SK-N-SH (cell line): ENCODE measurements at regions not wholly inside any gene's neighbourhood (a gene's known extent, or its start where the extent isn't known, plus 50 kb on each side); places are given as distances from the start of the nearest gene placed in this dataset.

ENCODE experiments used
- CTCF ChIA-PET: fragments of 300-600, 350-600 bp; formaldehyde crosslinking; extraction: SDS; loops from one replicate; lab custom pipeline; 2021; lab: Yijun Ruan, JAX
- POLR2A ChIA-PET: fragments of 350-600 bp; sonication (Branson Sonifier 250); formaldehyde crosslinking; extraction: SDS; loops from one replicate; lab custom pipeline; 2020; ENCODE audit warnings: antibody characterized with exemption, inconsistent platforms; lab: Yijun Ruan, JAX
- DNase-seq: peaks from one replicate; pipeline ENCODE4 v3.0.0; 2012
- H2AFZ ChIP-seq: fragments of 200-600 bp; sonication (generic); 2 replicates; pipeline ENCODE4 v1.8.1; 2016; ENCODE audit warnings: antibody characterized with exemption, mild to moderate bottlenecking, low read depth
- H3F3A ChIP-seq: fragments of 200-600 bp; sonication (generic); replicated peaks from 2 replicates; pipeline ENCODE3; 2016; ENCODE audit warnings: antibody characterized with exemption, mild to moderate bottlenecking; ENCODE audit not compliant: insufficient read depth
- H3K27ac ChIP-seq, 2 experiments: fragments of 200-500 bp in 1 of 2; fragments of 200-600 bp in 1 of 2; sonication (Bioruptor generic) in 1 of 2; sonication (generic), shearing (Covaris generic) in 1 of 2; 2 replicates each; pipeline versions ENCODE4 v1.5.1 to v1.6.1; 2014 to 2016; ENCODE audit warnings: low read depth in 2 of 2, inconsistent platforms in 1 of 2, low read length in 1 of 2, mild to moderate bottlenecking in 1 of 2, mixed read lengths in 1 of 2
- H3K27me3 ChIP-seq: fragments of 200-600 bp; sonication (generic), shearing (Covaris generic); 2 replicates; pipeline ENCODE4 v1.6.1; 2016; ENCODE audit warnings: mixed run types; ENCODE audit not compliant: insufficient read depth
- H3K36me3 ChIP-seq, 2 experiments: fragments of 200-500 bp in 1 of 2; fragments of 200-600 bp in 1 of 2; sonication (Bioruptor generic) in 1 of 2; sonication (generic) in 1 of 2; replicated peaks in 1 of 2; 2 replicates each; pipeline versions ENCODE3 to v1.5.1; 2014 to 2016; ENCODE audit warnings: low read length in 1 of 2, mild to moderate bottlenecking in 1 of 2; ENCODE audit not compliant: insufficient read depth in 2 of 2, control insufficient read depth in 1 of 2
- H3K4me1 ChIP-seq, 2 experiments: fragments of 200-500 bp in 1 of 2; fragments of 200-600 bp in 1 of 2; sonication (Bioruptor generic) in 1 of 2; sonication (generic), shearing (Covaris generic) in 1 of 2; 2 replicates each; pipeline versions ENCODE4 v1.5.1 to v1.6.1; 2014 to 2016; ENCODE audit warnings: low read depth in 1 of 2, low read length in 1 of 2, mixed run types in 1 of 2; ENCODE audit not compliant: insufficient read depth in 2 of 2, control insufficient read depth in 1 of 2
- H3K4me2 ChIP-seq: fragments of 200-600 bp; sonication (generic), shearing (Covaris generic); 2 replicates; pipeline ENCODE4 v1.6.1; 2017; ENCODE audit warnings: mixed run types
- H3K4me3 ChIP-seq, 2 experiments: fragments of 200-500 bp in 1 of 2; fragments of 200-600 bp in 1 of 2; sonication (Bioruptor generic) in 1 of 2; sonication (generic), shearing (Covaris generic) in 1 of 2; 2 replicates each; pipeline versions ENCODE4 v1.5.1 to v1.8.1; 2014 to 2016; ENCODE audit warnings: low read depth in 2 of 2, inconsistent platforms in 1 of 2, low read length in 1 of 2, mild to moderate bottlenecking in 1 of 2, mixed read lengths in 1 of 2, moderate library complexity in 1 of 2
- H3K79me2 ChIP-seq: fragments of 200-600 bp; sonication (generic); 2 replicates; pipeline ENCODE4 v1.8.1; 2017; ENCODE audit warnings: mild to moderate bottlenecking; ENCODE audit not compliant: insufficient read depth
- H3K9ac ChIP-seq: fragments of 200-600 bp; sonication (generic); 2 replicates; pipeline ENCODE4 v1.6.1; 2017; ENCODE audit warnings: mixed run types
- H3K9me2 ChIP-seq: fragments of 200-600 bp; sonication (generic); 2 replicates; pipeline ENCODE4 v1.6.1; 2017; ENCODE audit warnings: mixed run types
- H3K9me3 ChIP-seq: fragments of 200-600 bp; sonication (generic); 2 replicates; pipeline ENCODE4 v1.6.1; 2017; ENCODE audit warnings: mixed run types, mild to moderate bottlenecking, moderate library complexity
- H4K20me1 ChIP-seq: fragments of 200-600 bp; sonication (generic); 2 replicates; pipeline ENCODE4 v1.6.1; 2017; ENCODE audit warnings: mild to moderate bottlenecking, mixed run types; ENCODE audit not compliant: insufficient read depth
- CHD2 ChIP-seq: fragments of 150-350 bp; IDR thresholded peaks from 2 replicates; pipeline ENCODE4 v1.6.1; 2018; ENCODE audit warnings: low read length; ENCODE audit not compliant: partially characterized antibody
- FOXM1 ChIP-seq: IDR thresholded peaks from 2 replicates; pipeline ENCODE4 v1.4.0; 2012; ENCODE audit warnings: low read depth, mild to moderate bottlenecking
- GATA2 ChIP-seq: sonication (generic); formaldehyde crosslinking; IDR thresholded peaks from 2 replicates; pipeline ENCODE4 v1.5.0; 2020; ENCODE audit warnings: mild to moderate bottlenecking, missing genetic modification reagents
- IRF3 ChIP-seq: fragments of 150-350 bp; IDR thresholded peaks from 2 replicates; pipeline ENCODE4 v1.6.1; 2016; ENCODE audit warnings: mild to moderate bottlenecking, low read depth, low read length
- MAX ChIP-seq: IDR thresholded peaks from 2 replicates; pipeline ENCODE4 v1.4.0; 2012; ENCODE audit warnings: low read depth
- MEF2A ChIP-seq: IDR thresholded peaks from 2 replicates; pipeline ENCODE4 v1.4.0; 2012; ENCODE audit warnings: low read depth, borderline replicate concordance
- MXI1 ChIP-seq: IDR thresholded peaks from 2 replicates; pipeline ENCODE4 v1.6.1; 2012; ENCODE audit warnings: mild to moderate bottlenecking, low read depth, low read length, improper control_type of control experiment
- NFIC ChIP-seq: IDR thresholded peaks from 2 replicates; pipeline ENCODE4 v1.4.0; 2012; ENCODE audit warnings: borderline replicate concordance
- NRF1 ChIP-seq: IDR thresholded peaks from 2 replicates; pipeline ENCODE4 v1.6.1; 2012; ENCODE audit warnings: low read depth, mild to moderate bottlenecking, low read length
- RAD21 ChIP-seq: IDR thresholded peaks from 2 replicates; pipeline ENCODE4 v1.6.1; 2012; ENCODE audit warnings: mild to moderate bottlenecking, low read length
- RXRA ChIP-seq: IDR thresholded peaks from 2 replicates; pipeline ENCODE4 v1.4.0; 2012; ENCODE audit warnings: low read depth, mild to moderate bottlenecking, borderline replicate concordance
- SIN3A ChIP-seq: IDR thresholded peaks from 2 replicates; pipeline ENCODE4 v1.6.1; 2012; ENCODE audit warnings: low read depth, mild to moderate bottlenecking, low read length, moderate library complexity, borderline replicate concordance
- SMC3 ChIP-seq: IDR thresholded peaks from 2 replicates; pipeline ENCODE4 v1.6.1; 2012; ENCODE audit warnings: low read depth, low read length, improper control_type of control experiment
- TAF1 ChIP-seq: IDR thresholded peaks from 2 replicates; pipeline ENCODE4 v1.6.1; 2012; ENCODE audit warnings: low read depth, mild to moderate bottlenecking, low read length, moderate library complexity, borderline replicate concordance
- TCF12 ChIP-seq: IDR thresholded peaks from 2 replicates; pipeline ENCODE4 v1.4.0; 2012
- TEAD4 ChIP-seq: IDR thresholded peaks from 2 replicates; pipeline ENCODE4 v1.4.0; 2012; ENCODE audit warnings: mild to moderate bottlenecking, borderline replicate concordance; ENCODE audit not compliant: insufficient read depth
- USF1 ChIP-seq: IDR thresholded peaks from 2 replicates; pipeline ENCODE4 v1.4.0; 2012; ENCODE audit warnings: low read depth, borderline replicate concordance
- YY1 ChIP-seq: IDR thresholded peaks from 2 replicates; pipeline ENCODE4 v1.4.0; 2012; ENCODE audit warnings: low read depth, mild to moderate bottlenecking
- ZBTB33 ChIP-seq: IDR thresholded peaks from 2 replicates; pipeline ENCODE4 v1.4.0; 2012; ENCODE audit warnings: low read depth, borderline replicate concordance
- WGBS: methylation state at CpG from one replicate; pipeline ENCODE4 v1.1.6; 2017; ENCODE audit warnings: low lambda C conversion rate; 5-methylcytosine and 5-hydroxymethylcytosine counted together

- ChIA-PET CTCF (no interaction called here), POLR2A (no interaction called here)
- DNase-seq, result no peak
- Histone ChIP-seq H3K9me2 (no peaks in the 10 kb centered on the region), H3K79me2 (no peaks in the 10 kb centered on the region), H3F3A (no peaks in the 10 kb centered on the region), H2AFZ (no peak overlapping the region), H3K4me2 (no peak overlapping the region), H3K36me3 (no peaks in the 10 kb centered on the region), H3K9me3 (no peaks in the 10 kb centered on the region), H3K4me3 (no peak overlapping the region), H3K9ac (no peak overlapping the region), H3K27me3 (no peaks in the 10 kb centered on the region), H3K4me1 (no peaks in the 10 kb centered on the region), H3K27ac (no peak overlapping the region), H4K20me1 (no peaks in the 10 kb centered on the region)
- WGBS, result 5% methylated on average over 4 of the region's 4 CpGs
- TF ChIP-seq FOXM1 (no peak), NFIC (no peak), MAX (no peak), YY1 (no peak), USF1 (no peak), TCF12 (no peak), RAD21 (no peak), MEF2A (no peak), CHD2 (no peak), NRF1 (no peak), SMC3 (no peak), SIN3A (no peak), TEAD4 (no peak), TAF1 (no peak)
Observed at GRCh38 chr15:97463696-97464095, 496.8 kb upstream of the ARRDC4 start.

GRCh38 chr15:97470417-97470816 is 490.1 kb upstream of the ARRDC4 start:
- no peak for TF ChIP-seq IRF3
- TF ChIP-seq RXRA, result no peak
- no peak for TF ChIP-seq FOXM1
- TF ChIP-seq CHD2, result no peak
- no peak for TF ChIP-seq RAD21
- no peak for TF ChIP-seq ZBTB33
- no peak for TF ChIP-seq MXI1
- TF ChIP-seq TEAD4, result no peak
- TF ChIP-seq GATA2 (CRISPR knock-in tag), result no peak
- H4K20me1 ChIP-seq, result no peaks in the 10 kb centered on the region
- POLR2A ChIA-PET, result no interaction called here
- no peaks in the 10 kb centered on the region for H3K4me1 ChIP-seq
- no peak overlapping the region for H2AFZ ChIP-seq
- H3K9me3 ChIP-seq, result no peaks in the 10 kb centered on the region
- no peaks in the 10 kb centered on the region for H3K9me2 ChIP-seq
- no peak overlapping the region for H3K4me2 ChIP-seq
- no peak overlapping the region for H3K4me3 ChIP-seq
- no peak overlapping the region for H3K27ac ChIP-seq
- CTCF ChIA-PET, result no interaction called here
- H3K9ac ChIP-seq, result no peak overlapping the region
- H3F3A ChIP-seq, result no peaks in the 10 kb centered on the region
- no peaks in the 10 kb centered on the region for H3K36me3 ChIP-seq
- no peaks in the 10 kb centered on the region for H3K79me2 ChIP-seq
- no peaks in the 10 kb centered on the region for H3K27me3 ChIP-seq
- DNase-seq, result no peak
